Neuronal stem cell (in vitro differentiated cells): ENCODE measurements at regions not wholly inside any gene's neighbourhood (a gene's known extent, or its start where the extent isn't known, plus 50 kb on each side); places are given as distances from the start of the nearest gene placed in this dataset.

ENCODE experiments used
- DNase-seq: peaks from one replicate; pipeline ENCODE4 v3.0.0-alpha.2; 2013; ENCODE audit warnings: low spot score
- H2AFZ ChIP-seq: one replicate; pipeline ENCODE4 v1.6.1; 2013; ENCODE audit warnings: mild to moderate bottlenecking, low read length, inconsistent platforms
- H2AK5ac ChIP-seq: 2 replicates; pipeline ENCODE4 v1.6.1; 2013; ENCODE audit warnings: low read depth, mild to moderate bottlenecking, inconsistent platforms, low read length, moderate library complexity, mixed read lengths
- H2BK120ac ChIP-seq: 2 replicates; pipeline ENCODE4 v1.6.1; 2013; ENCODE audit warnings: low read depth, mild to moderate bottlenecking, inconsistent platforms, low read length, moderate library complexity, mixed read lengths
- H2BK12ac ChIP-seq: one replicate; pipeline ENCODE4 v1.6.1; 2013; ENCODE audit warnings: low read length, inconsistent platforms
- H2BK15ac ChIP-seq: 2 replicates; pipeline ENCODE4 v1.6.1; 2013; ENCODE audit warnings: mild to moderate bottlenecking, low read length, inconsistent platforms, mixed read lengths
- H2BK5ac ChIP-seq: one replicate; pipeline ENCODE4 v1.6.1; 2013; ENCODE audit warnings: inconsistent platforms, mild to moderate bottlenecking, low read length, moderate library complexity
- H3K14ac ChIP-seq: one replicate; pipeline ENCODE4 v1.6.1; 2013; ENCODE audit warnings: low read length, inconsistent platforms
- H3K18ac ChIP-seq: 2 replicates; pipeline ENCODE4 v1.6.1; 2013; ENCODE audit warnings: low read length, inconsistent platforms
- H3K23ac ChIP-seq: 2 replicates; pipeline ENCODE4 v1.6.1; 2013; ENCODE audit warnings: low read depth, mild to moderate bottlenecking, mixed read lengths, low read length, inconsistent platforms; ENCODE audit not compliant: poor library complexity
- H3K27ac ChIP-seq: replicated peaks from 3 replicates; pipeline ENCODE4 v1.5.1; 2013; ENCODE audit warnings: low read length, inconsistent platforms
- H3K27me3 ChIP-seq, 3 experiments: 2 replicates each; pipeline ENCODE4 v1.6.1; 2013; ENCODE audit warnings: low read length in 3 of 3, mild to moderate bottlenecking in 2 of 3, inconsistent platforms in 1 of 3, low read depth in 1 of 3, mixed read lengths in 1 of 3, moderate library complexity in 1 of 3; ENCODE audit not compliant: control insufficient read depth in 3 of 3, insufficient read depth in 3 of 3
- H3K36me3 ChIP-seq, 2 donors: replicated peaks in 1 of 2; 2 replicates each; pipeline ENCODE4 v1.6.1; 2013; ENCODE audit warnings: low read length in 2 of 2; ENCODE audit not compliant: control insufficient read depth in 2 of 2, insufficient read depth in 2 of 2
- H3K4ac ChIP-seq: 2 replicates; pipeline ENCODE4 v1.6.1; 2013; ENCODE audit warnings: inconsistent platforms, mild to moderate bottlenecking, low read length, moderate library complexity
- H3K4me1 ChIP-seq, 2 donors: 1 replicate in 1 of 2; 2 replicates in 1 of 2; pipeline ENCODE4 v1.6.1; 2013; ENCODE audit warnings: low read length in 2 of 2, low read depth in 1 of 2; ENCODE audit not compliant: control insufficient read depth in 2 of 2, insufficient read depth in 1 of 2
- H3K4me2 ChIP-seq: one replicate; pipeline ENCODE4 v1.6.1; 2013; ENCODE audit warnings: mild to moderate bottlenecking, low read length, inconsistent platforms; ENCODE audit not compliant: insufficient read depth, poor library complexity, severe bottlenecking
- H3K4me3 ChIP-seq, 2 donors: 2 replicates each; pipeline ENCODE4 v1.5.1; 2013; ENCODE audit warnings: low read length in 2 of 2, mild to moderate bottlenecking in 2 of 2, inconsistent platforms in 1 of 2, moderate library complexity in 1 of 2
- H3K79me1 ChIP-seq: one replicate; pipeline ENCODE4 v1.6.1; 2013; ENCODE audit warnings: low read depth, mild to moderate bottlenecking, inconsistent platforms, low read length, moderate library complexity
- H3K9ac ChIP-seq: one replicate; pipeline ENCODE4 v1.6.1; 2013; ENCODE audit warnings: mild to moderate bottlenecking, low read depth, low read length, inconsistent platforms; ENCODE audit not compliant: poor library complexity
- H3K9me3 ChIP-seq, 2 donors: replicated peaks in 1 of 2; 2 replicates each; pipeline versions ENCODE3 to v1.6.1; 2013; ENCODE audit warnings: low read length in 2 of 2, mild to moderate bottlenecking in 2 of 2, inconsistent platforms in 1 of 2, low read depth in 1 of 2, mixed read lengths in 1 of 2, moderate library complexity in 1 of 2; ENCODE audit not compliant: control insufficient read depth in 2 of 2, insufficient read depth in 1 of 2
- H4K8ac ChIP-seq: one replicate; pipeline ENCODE4 v1.6.1; 2013; ENCODE audit warnings: low read depth, mild to moderate bottlenecking, inconsistent platforms, low read length, moderate library complexity
- H4K91ac ChIP-seq: one replicate; pipeline ENCODE4 v1.6.1; 2013; ENCODE audit warnings: low read length, low read depth, mild to moderate bottlenecking, inconsistent platforms; ENCODE audit not compliant: poor library complexity
- WGBS, 2 donors: extraction: QIAGEN DNeasy Blood & Tissue Kit; methylation state at CpG; one replicate each; pipeline ENCODE4 v1.1.7; 2013; ENCODE audit warnings: missing lambda C conversion rate in 2 of 2, mixed read lengths in 1 of 2; ENCODE audit not compliant: insufficient read length in 2 of 2, insufficient replicate concordance in 1 of 2; ENCODE audit errors: extremely low coverage in 2 of 2; 5-methylcytosine and 5-hydroxymethylcytosine counted together

DNA sequence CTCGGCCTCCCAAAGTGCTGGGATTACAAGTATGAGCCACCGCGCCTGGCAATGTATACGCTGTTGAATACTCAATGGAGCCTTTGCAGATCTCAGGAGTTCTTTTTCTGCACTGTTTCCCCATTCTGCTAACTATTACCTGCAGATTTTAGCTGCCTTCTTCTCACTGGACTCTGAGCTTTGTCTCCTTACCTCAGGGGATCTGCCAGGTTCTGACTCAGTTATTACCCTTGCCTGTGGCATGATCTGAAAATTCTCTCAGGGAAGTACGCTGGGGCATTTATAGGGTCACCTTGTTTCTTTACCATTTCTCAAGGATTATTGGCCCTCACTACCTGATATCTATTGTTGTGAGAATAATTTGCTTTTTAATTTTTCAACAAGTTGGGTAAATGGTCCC, 56.6 kb upstream of the MAGED1 start:
- H3K23ac ChIP-seq, result no peak overlapping the region
- no CpG with 5 or more reads among the region's 5 CpGs for WGBS, 2 donors
- DNase-seq, result no peak
- H2BK12ac ChIP-seq, result no peak overlapping the region
- no peak overlapping the region for H2AK5ac ChIP-seq
- no peak overlapping the region for H3K9ac ChIP-seq
- H4K91ac ChIP-seq, result no peak overlapping the region
- no peak overlapping the region for H3K14ac ChIP-seq
- no peak overlapping the region for H3K4ac ChIP-seq
- H2BK5ac ChIP-seq, result no peak overlapping the region
- H3K27ac ChIP-seq, result no peak overlapping the region
- no peaks in the 10 kb centered on the region for H3K4me1 ChIP-seq
- H3K4me2 ChIP-seq, result no peak overlapping the region
- no peak overlapping the region for H3K18ac ChIP-seq
- H3K4me3 ChIP-seq, result no peak overlapping the region
- no peak overlapping the region for H2BK15ac ChIP-seq
- H3K36me3 ChIP-seq, result peaks cover 0 to 10% of the 10 kb centered on the region in 2 donors
- H3K9me3 ChIP-seq, result no peaks in the 10 kb centered on the region
- H4K8ac ChIP-seq, result no peak overlapping the region
- H2AFZ ChIP-seq, result no peak overlapping the region
- H2BK120ac ChIP-seq, result no peak overlapping the region
- H3K79me1 ChIP-seq, result no peaks in the 10 kb centered on the region
- no peaks in the 10 kb centered on the region for H3K27me3 ChIP-seq

DNA sequence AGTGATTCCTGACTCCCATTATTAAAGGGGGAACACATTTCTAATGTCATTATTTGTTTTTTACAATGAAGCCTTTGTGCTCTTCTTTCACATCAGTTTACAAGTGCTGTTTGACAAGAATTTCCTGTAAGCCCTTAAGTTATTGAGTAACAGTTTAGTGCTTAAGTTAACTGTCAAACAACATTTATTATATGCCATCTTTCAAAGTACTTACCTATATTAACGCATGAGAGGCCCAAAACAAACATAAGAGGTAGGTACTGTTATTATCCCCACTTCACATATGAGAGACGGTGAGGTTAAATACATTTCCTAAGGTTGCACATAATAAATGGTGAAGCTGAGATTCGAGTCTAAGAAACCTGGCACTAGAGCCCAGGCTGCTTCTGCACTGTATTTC, 56.0 kb upstream of the MAGED1 start:
- Histone ChIP-seq H3K79me1 (no peaks in the 10 kb centered on the region), H2BK15ac (no peak overlapping the region), H2BK5ac (no peak overlapping the region), H2AFZ (no peak overlapping the region), H3K9me3 (no peaks in the 10 kb centered on the region), H4K8ac (no peak overlapping the region), H4K91ac (no peak overlapping the region), H3K23ac (no peak overlapping the region), H3K4me2 (no peak overlapping the region), H2BK12ac (no peak overlapping the region), H3K4ac (no peak overlapping the region), H3K36me3 (peaks cover 0 to 8% of the 10 kb centered on the region in 2 donors), H3K9ac (no peak overlapping the region), H3K14ac (no peak overlapping the region), H3K18ac (no peak overlapping the region), H2AK5ac (no peak overlapping the region), H2BK120ac (no peak overlapping the region), H3K4me3 (no peak overlapping the region), H3K4me1 (no peaks in the 10 kb centered on the region), H3K27ac (no peak overlapping the region), H3K27me3 (no peaks in the 10 kb centered on the region)
- no peak for DNase-seq
- no CpG with 5 or more reads among the region's 3 CpGs for WGBS, 2 donors

DNA sequence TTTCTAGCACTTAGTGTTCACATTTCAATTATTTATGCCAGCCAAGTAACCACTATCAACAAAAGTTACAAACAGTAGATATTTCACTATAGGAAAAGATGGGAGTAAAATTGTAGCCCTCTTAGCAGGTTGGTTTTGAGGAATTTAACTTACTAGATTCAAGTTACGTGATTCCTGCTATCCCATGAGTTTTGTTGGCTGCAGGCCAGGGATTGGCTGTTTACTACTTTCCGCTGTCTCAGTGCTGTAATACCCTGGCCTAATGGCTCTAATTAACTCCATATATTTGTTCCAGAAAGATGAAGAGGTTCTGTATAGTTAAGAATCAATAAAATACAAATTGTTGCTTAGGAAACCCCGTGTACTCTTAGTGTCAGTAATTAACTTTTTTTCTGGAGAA, 55.5 kb upstream of the MAGED1 start:
- Histone ChIP-seq H3K27me3 (no peaks in the 10 kb centered on the region), H2BK12ac (no peak overlapping the region), H3K79me1 (no peaks in the 10 kb centered on the region), H2BK15ac (no peak overlapping the region), H3K23ac (no peak overlapping the region), H4K91ac (no peak overlapping the region), H3K9me3 (no peaks in the 10 kb centered on the region), H2BK120ac (no peak overlapping the region), H2BK5ac (no peak overlapping the region), H2AK5ac (no peak overlapping the region), H3K36me3 (peaks cover 0 to 5% of the 10 kb centered on the region in 2 donors), H3K18ac (no peak overlapping the region), H3K27ac (no peak overlapping the region), H3K9ac (no peak overlapping the region), H3K4ac (no peak overlapping the region), H3K14ac (no peak overlapping the region), H3K4me2 (no peak overlapping the region), H3K4me1 (no peaks in the 10 kb centered on the region), H4K8ac (no peak overlapping the region), H2AFZ (no peak overlapping the region), H3K4me3 (no peak overlapping the region)
- DNase-seq, result no peak
- WGBS, 2 donors, result no CpG with 5 or more reads among the region's 3 CpGs
